Keratinocyte (primary cell): ENCODE measurements at regions not wholly inside any gene's neighbourhood (a gene's known extent, or its start where the extent isn't known, plus 50 kb on each side); places are given as distances from the start of the nearest gene placed in this dataset.

Source experiments
- DNase-seq: peaks from one replicate; pipeline ENCODE4 v3.0.0-alpha.2; 2011; ENCODE audit warnings: low read depth, missing footprints, low spot score
- FAIRE-seq: peaks from 2 replicates; lab custom pipeline; 2011; peaks lifted over from hg19 to GRCh38; lab: Jason Lieb, UNC
- H2AFZ ChIP-seq: 2 replicates; pipeline ENCODE4 v1.6.0; 2012; ENCODE audit warnings: low read length, control low read depth, inconsistent platforms; ENCODE audit not compliant: control insufficient read depth
- H3K27ac ChIP-seq: 2 replicates; pipeline ENCODE4 v1.5.1; 2011; ENCODE audit warnings: low read length; ENCODE audit not compliant: control insufficient read depth, insufficient read depth
- H3K27me3 ChIP-seq: 3 replicates; pipeline ENCODE4 v1.6.0; 2011; ENCODE audit warnings: low read length; ENCODE audit not compliant: control insufficient read depth, insufficient read depth; ENCODE audit errors: extremely low read depth
- H3K36me3 ChIP-seq, 2 experiments: 2 replicates in 1 of 2; 3 replicates in 1 of 2; pipeline ENCODE4 v1.5.1; 2011; ENCODE audit warnings: low read length in 2 of 2, mild to moderate bottlenecking in 1 of 2; ENCODE audit not compliant: control insufficient read depth in 2 of 2, insufficient read depth in 2 of 2; ENCODE audit errors: extremely low read depth in 1 of 2
- H3K4me1 ChIP-seq: 3 replicates; pipeline ENCODE4 v1.5.1; 2011; ENCODE audit warnings: low read length; ENCODE audit not compliant: control insufficient read depth, insufficient read depth; ENCODE audit errors: extremely low read depth
- H3K4me2 ChIP-seq: 3 replicates; pipeline ENCODE4 v1.6.0; 2011; ENCODE audit warnings: low read depth, low read length; ENCODE audit not compliant: control insufficient read depth, insufficient read depth; ENCODE audit errors: extremely low read depth
- H3K4me3 ChIP-seq, 3 experiments: fragments of 200-600 bp in 1 of 3; sonication (generic) in 1 of 3; 2 replicates in 2 of 3; 3 replicates in 1 of 3; pipeline ENCODE4 v1.5.1; 2011 to 2016; ENCODE audit warnings: low read length in 3 of 3, mild to moderate bottlenecking in 3 of 3, control low read depth in 2 of 3, inconsistent platforms in 1 of 3, low read depth in 1 of 3, mixed read lengths in 1 of 3, mixed run types in 1 of 3, moderate library complexity in 1 of 3; ENCODE audit not compliant: control insufficient read depth in 2 of 3, insufficient read depth in 2 of 3; ENCODE audit errors: extremely low read depth in 1 of 3
- H3K79me2 ChIP-seq: 2 replicates; pipeline ENCODE4 v1.6.0; 2012; ENCODE audit warnings: low read length; ENCODE audit not compliant: control insufficient read depth, insufficient read depth
- H3K9ac ChIP-seq: 3 replicates; pipeline ENCODE4 v1.6.0; 2011; ENCODE audit warnings: low read length; ENCODE audit not compliant: control insufficient read depth, insufficient read depth; ENCODE audit errors: extremely low read depth
- H3K9me1 ChIP-seq: 3 replicates; pipeline ENCODE4 v1.6.0; 2011; ENCODE audit warnings: low read length; ENCODE audit not compliant: control insufficient read depth, insufficient read depth; ENCODE audit errors: extremely low read depth
- H3K9me3 ChIP-seq: 2 replicates; pipeline ENCODE4 v1.5.1; 2012; ENCODE audit warnings: low read depth, low read length; ENCODE audit not compliant: control insufficient read depth
- H4K20me1 ChIP-seq: 3 replicates; pipeline ENCODE4 v1.6.0; 2011; ENCODE audit warnings: low read length; ENCODE audit not compliant: control insufficient read depth, insufficient read depth; ENCODE audit errors: extremely low read depth
- EZH2 ChIP-seq: IDR thresholded peaks from one replicate; pipeline ENCODE4 v1.6.1; 2012; ENCODE audit warnings: inconsistent platforms, mild to moderate bottlenecking, low read length, moderate library complexity
- dilution Hi-C: fragments of 300-500 bp; cut with MboI; formaldehyde crosslinking; loops from one replicate; pipeline ENCODE4 v1.7.0; 2020; ENCODE audit warnings: low sequenced_read_pairs; ENCODE audit not compliant: extremely low pct_ligation_motif_present
- TF ChIP-seq, protein P1 (sequence below), 3 experiments: IDR thresholded peaks in 1 of 3; conservative IDR thresholded peaks in 1 of 3; optimal IDR thresholded peaks in 1 of 3; 2 replicates in 2 of 3; 3 replicates in 1 of 3; pipeline versions ENCODE3 to v1.5.1; 2011; ENCODE audit warnings: low read length in 3 of 3, mild to moderate bottlenecking in 3 of 3, moderate library complexity in 2 of 3, control low read depth in 1 of 3, inconsistent platforms in 1 of 3; ENCODE audit not compliant: insufficient read depth in 2 of 3; ENCODE audit errors: extremely low read depth in 1 of 3

DNA sequence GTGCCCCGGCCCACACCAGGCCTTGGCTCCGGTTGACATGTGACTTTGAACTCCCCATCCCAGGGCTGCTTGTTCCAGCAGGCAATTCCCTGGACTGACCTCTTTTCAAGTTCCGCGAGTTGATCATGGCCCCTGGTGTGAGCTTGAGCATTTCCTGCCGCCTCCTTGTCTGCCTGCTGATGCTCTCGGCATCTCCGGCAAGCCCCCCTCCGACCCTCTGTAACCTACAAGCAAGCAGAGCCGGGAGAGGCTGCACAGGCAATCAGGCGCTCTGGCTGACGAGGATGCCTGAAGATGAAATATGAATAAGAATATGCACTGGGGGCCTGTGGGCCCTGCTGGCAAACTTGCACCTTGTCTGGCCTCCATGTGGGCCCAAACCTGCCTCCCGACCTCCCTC is 304.9 kb upstream of the MKI67 start:
- Histone ChIP-seq H3K4me3 (no peak overlapping the region), H3K9me3 (peaks cover 18% of the 10 kb centered on the region), H3K27ac (no peak overlapping the region), H3K4me1 (no peaks in the 10 kb centered on the region), H3K36me3 (no peaks in the 10 kb centered on the region), H3K27me3 (no peaks in the 10 kb centered on the region), H2AFZ (no peak overlapping the region), H4K20me1 (no peaks in the 10 kb centered on the region), H3K79me2 (no peaks in the 10 kb centered on the region), H3K9ac (no peak overlapping the region), H3K9me1 (no peaks in the 10 kb centered on the region), H3K4me2 (no peak overlapping the region)
- dilution Hi-C loops: no loop called here
- no peak for TF ChIP-seq EZH2
- TF ChIP-seq, protein P1, sequence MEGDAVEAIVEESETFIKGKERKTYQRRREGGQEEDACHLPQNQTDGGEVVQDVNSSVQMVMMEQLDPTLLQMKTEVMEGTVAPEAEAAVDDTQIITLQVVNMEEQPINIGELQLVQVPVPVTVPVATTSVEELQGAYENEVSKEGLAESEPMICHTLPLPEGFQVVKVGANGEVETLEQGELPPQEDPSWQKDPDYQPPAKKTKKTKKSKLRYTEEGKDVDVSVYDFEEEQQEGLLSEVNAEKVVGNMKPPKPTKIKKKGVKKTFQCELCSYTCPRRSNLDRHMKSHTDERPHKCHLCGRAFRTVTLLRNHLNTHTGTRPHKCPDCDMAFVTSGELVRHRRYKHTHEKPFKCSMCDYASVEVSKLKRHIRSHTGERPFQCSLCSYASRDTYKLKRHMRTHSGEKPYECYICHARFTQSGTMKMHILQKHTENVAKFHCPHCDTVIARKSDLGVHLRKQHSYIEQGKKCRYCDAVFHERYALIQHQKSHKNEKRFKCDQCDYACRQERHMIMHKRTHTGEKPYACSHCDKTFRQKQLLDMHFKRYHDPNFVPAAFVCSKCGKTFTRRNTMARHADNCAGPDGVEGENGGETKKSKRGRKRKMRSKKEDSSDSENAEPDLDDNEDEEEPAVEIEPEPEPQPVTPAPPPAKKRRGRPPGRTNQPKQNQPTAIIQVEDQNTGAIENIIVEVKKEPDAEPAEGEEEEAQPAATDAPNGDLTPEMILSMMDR (optimal IDR thresholded peaks at IDR 0.05 in 1 of 3, IDR thresholded peaks at IDR 0.05 in 1 of 3, conservative IDR thresholded peaks at IDR 0.05 in 1 of 3; ENCODE audit: extremely low read depth in 1 of 3, insufficient read depth in 2 of 3, low read length in 3 of 3): no peak
- FAIRE-seq (no peak), DNase-seq (no peak)

GRCh38 chr10:128431506-128431905 is 305.3 kb upstream of the MKI67 start:
- H3K36me3 ChIP-seq: no peaks in the 10 kb centered on the region
- no peak overlapping the region for H3K4me2 ChIP-seq
- no peak for DNase-seq
- no peak overlapping the region for H3K4me3 ChIP-seq
- no peak for FAIRE-seq
- no peaks in the 10 kb centered on the region for H3K4me1 ChIP-seq
- peaks cover 18% of the 10 kb centered on the region for H3K9me3 ChIP-seq
- H3K27me3 ChIP-seq: no peaks in the 10 kb centered on the region
- H4K20me1 ChIP-seq: no peaks in the 10 kb centered on the region
- no peak overlapping the region for H3K9ac ChIP-seq
- no peaks in the 10 kb centered on the region for H3K9me1 ChIP-seq
- H3K79me2 ChIP-seq: no peaks in the 10 kb centered on the region
- no peak overlapping the region for H2AFZ ChIP-seq
- H3K27ac ChIP-seq: no peak overlapping the region
- TF ChIP-seq, protein P1 (optimal IDR thresholded peaks at IDR 0.05 in 1 of 3, IDR thresholded peaks at IDR 0.05 in 1 of 3, conservative IDR thresholded peaks at IDR 0.05 in 1 of 3; ENCODE audit: extremely low read depth in 1 of 3, insufficient read depth in 2 of 3, low read length in 3 of 3): no peak
- no peak for TF ChIP-seq EZH2
- dilution Hi-C loops: no loop called here
